NCI-H748 (cell line): ENCODE measurements at regions not wholly inside any gene's neighbourhood (a gene's known extent, or its start where the extent isn't known, plus 50 kb on each side); places are given as distances from the start of the nearest gene placed in this dataset.

Source experiments
- DNase-seq: peaks from one replicate; lab custom pipeline; 2025; ENCODE audit not compliant: unreplicated experiment; lab: John Stamatoyannopoulos, UW

- DNase-seq: no peak
These were observed 495.1 kb downstream of the PLPP3 start for GRCh38 chr1:56084246-56084645.

GRCh38 chr1:56081736-56082135, 497.6 kb downstream of the PLPP3 start:
- DNase-seq: no peak

DNA sequence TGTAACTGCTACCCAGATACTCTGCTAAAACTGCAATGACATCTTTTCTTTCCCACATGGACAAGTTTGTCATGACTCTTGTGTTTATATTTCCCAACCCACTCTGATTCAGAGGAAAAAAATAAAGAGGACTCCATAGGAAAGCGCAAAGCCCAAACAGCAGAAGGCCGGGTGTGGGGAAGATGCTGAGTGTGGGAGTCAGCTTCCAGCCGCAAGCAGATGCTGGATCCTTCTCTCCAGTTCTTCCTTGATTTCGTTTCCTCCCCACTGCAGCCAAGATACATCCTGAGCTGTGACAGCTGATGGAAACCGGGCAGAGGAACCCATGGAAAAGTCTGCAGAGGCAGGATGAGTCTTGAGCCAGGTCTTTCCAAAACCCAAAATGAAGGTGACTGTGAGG, 498.2 kb downstream of the PLPP3 start:
- DNase-seq: no peak

- DNase-seq: no peak
These were observed 499.2 kb downstream of the PLPP3 start for GRCh38 chr1:56080123-56080522.

DNA sequence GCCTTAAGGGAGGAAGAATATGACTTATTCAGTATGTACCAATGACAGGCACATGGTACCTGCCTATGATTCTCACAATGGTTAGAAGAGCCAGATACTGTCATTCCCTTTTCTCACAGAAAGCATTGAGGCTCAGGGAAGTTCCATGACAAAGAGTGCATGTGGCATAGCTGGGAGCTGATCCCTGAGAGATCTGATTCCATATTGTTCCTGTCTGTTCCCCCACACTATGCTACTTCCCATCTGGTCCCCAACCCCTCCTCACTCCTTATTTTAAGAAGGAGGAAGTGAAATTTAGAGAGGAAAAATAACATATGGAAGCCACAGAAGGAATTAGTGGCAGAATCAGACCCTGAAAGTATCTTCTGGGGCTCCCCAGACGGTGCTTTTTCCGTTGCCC, 500.0 kb downstream of the PLPP3 start:
- no peak for DNase-seq

GRCh38 chr1:56077206-56077605, 502.2 kb downstream of the PLPP3 start:
- DNase-seq: peak; percentile 18

DNA sequence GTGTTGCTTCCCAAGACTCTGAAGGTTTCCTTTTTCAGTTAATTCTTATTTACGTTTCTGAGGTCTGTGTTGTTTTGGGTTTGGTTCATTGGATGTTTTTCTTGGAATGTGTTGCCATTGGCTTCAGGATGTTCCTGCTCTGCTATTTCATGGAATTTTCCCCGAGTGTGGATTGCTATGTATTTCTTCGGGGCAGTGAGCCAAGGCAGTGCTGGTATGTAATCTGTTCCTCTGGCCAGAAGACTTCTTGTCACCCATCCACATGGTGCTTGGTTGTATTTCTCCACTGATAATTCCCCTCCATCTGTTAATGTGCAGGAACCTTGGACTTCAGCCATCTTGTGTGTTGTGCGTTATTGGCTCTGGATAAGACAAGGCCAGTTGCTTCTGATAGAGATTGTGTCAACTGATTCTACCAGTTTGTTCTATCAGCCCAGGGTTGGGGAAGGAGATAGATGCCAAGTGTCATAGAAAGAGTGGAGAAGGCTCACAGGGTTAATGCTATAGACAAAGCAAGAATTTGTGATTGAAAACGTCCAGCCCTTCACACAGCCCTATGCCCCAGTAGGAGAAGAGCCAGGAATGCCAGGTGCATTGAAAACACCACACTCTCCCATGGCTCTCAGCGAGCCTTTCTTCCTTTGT, 505.2 kb downstream of the PLPP3 start:
- DNase-seq: no peak

- no peak for DNase-seq
These were observed 505.8 kb downstream of the PLPP3 start for GRCh38 chr1:56073614-56074006.

GRCh38 chr1:56073206-56073605, 506.2 kb downstream of the PLPP3 start:
- DNase-seq: no peak

GRCh38 chr1:56072310-56072709, 507.1 kb downstream of the PLPP3 start:
- no peak for DNase-seq

DNA sequence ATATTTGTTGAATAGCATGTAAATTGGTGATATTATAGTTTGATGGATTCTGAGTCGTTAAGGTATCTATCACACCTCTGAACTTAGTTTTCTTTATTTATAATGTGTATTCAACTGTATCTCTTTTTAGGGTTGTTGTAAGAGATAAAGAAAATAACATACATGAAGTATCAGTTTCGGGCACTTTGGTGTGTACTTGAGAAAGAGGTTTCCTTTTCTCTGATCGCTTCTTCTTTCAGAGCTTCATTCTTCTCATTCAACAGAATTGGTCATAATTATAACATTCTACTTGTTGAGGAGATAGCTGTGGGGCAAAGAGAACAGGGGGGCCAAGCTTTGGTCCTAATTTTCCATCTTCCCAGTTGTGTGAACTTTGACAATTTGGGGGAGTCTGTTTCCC, 508.0 kb downstream of the PLPP3 start:
- no peak for DNase-seq

DNA sequence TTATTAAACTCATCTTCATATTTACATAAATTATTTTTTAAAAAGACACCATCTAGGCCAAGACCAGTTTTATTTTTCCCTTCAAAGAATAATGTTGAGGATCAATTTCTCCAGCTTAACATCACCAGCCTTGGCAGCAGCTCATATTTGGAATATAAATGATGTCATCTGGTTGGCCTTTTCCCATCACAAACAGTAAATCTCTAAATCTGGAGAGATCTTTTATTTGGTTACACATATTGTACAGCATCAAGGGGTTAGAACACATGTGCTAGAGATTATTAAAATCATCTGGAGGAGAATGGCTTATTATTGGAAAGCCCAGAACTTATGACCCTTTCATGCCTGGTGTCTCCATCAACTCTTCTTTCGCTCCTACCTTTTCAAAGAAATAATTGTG, 508.8 kb downstream of the PLPP3 start:
- DNase-seq: no peak

DNA sequence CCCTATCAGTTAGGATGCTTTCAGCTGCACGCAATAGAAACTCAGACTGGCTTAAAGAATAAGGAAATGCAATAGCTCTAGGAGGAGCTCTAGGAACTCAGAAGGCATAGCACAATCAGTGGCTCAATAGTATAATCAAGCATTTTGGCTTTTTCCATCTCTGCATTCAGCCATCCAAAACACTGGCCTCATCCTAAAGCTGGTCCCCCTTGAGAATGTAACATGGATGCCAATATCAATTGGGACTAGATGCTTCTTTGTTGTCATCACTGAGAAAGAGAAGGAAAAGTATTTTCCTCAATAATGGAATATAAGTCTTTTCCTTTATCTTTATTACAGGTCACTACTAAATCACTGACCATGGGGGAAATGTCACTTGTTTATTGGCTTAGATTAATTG, 509.5 kb downstream of the PLPP3 start:
- DNase-seq: no peak

- no peak for DNase-seq
These were observed 510.5 kb downstream of the PLPP3 start for GRCh38 chr1:56068908-56069307.

- no peak for DNase-seq
These were observed 511.2 kb downstream of the PLPP3 start for GRCh38 chr1:56068210-56068609.

DNA sequence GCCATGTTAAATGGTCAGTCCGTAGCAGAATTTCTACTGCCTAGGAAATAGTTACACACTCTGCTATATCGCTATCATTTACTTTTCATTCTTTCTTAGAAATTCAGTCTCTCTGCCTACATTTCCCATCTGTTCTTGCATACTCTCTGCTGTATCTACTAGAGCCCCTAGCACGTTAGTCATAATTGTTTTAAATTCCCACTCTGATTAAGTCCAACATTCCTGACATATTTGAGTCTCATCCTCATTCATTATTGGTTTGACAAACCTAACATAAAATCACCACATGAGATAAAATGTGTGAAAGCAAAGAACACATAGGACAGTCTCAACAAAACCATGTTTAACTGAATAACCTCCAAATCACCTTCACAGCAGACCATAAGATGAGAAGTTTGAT, 513.6 kb downstream of the PLPP3 start:
- no peak for DNase-seq

- no peak for DNase-seq
These were observed 514.7 kb downstream of the PLPP3 start for GRCh38 chr1:56064705-56065104.

DNA sequence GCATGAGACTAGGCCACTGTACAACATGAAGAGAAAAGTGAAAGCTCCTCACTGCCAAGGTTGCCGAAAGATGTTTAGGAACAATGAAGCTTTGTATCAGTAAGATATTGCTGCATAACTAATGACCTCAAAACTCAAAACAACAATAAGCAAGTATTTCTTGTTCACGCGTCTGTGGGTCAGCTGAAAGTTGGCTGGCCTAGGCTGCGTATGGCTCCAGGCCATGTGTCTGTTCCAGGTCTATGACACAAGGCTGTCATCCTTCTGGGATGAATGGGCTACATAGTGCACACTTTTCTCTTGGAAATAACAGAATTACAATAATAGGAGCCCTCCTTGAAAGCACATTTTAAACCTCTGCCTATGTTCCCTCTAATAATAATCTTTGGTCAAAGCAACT, 515.9 kb downstream of the PLPP3 start:
- DNase-seq: no peak

GRCh38 chr1:56062625-56063024, 516.7 kb downstream of the PLPP3 start:
- no peak for DNase-seq

- DNase-seq: no peak
These were observed 517.5 kb downstream of the PLPP3 start for GRCh38 chr1:56061824-56062223.

DNA sequence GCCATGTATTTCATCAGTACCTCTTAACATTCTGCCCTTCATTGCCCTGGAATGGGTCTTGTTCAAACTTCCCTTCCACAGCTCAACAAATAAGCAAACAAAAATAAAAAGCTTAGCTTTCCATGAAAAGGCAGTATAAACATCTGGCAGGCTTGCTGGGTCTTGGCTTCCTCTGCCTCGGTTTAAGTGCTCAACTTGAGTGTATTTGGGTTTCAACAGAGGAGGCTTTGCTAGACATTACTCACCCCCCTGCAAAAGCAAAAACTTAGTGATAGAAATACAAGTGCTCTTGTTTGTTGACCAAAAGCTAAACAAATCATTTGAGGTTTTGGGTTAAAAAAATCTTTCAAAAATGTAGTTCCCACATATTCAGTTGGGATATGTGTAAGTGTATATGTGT, 518.5 kb downstream of the PLPP3 start:
- DNase-seq: no peak

GRCh38 chr1:56057466-56058405, 521.6 kb downstream of the PLPP3 start:
- DNase-seq: no peak
